Heart right ventricle (tissue), 16 donors: ENCODE measurements at regions not wholly inside any gene's neighbourhood (a gene's known extent, or its start where the extent isn't known, plus 50 kb on each side); places are given as distances from the start of the nearest gene placed in this dataset.

Experiments used
- ATAC-seq, 8 donors: fragments of 200-7000 bp; cut with Tn5 transposase; one replicate each; pipeline ENCODE4 v1.9.1; 2020; ENCODE audit warnings: mild to moderate bottlenecking in 8 of 8, moderate library complexity in 8 of 8, moderate number of reproducible peaks in 1 of 8
- DNase-seq, 2 donors: peaks; one replicate each; pipeline ENCODE4 v3.0.0-alpha.2; 2020
- H3K27ac ChIP-seq, 10 donors: fragments of 200-600 bp; sonication (generic) in 2 of 10; one replicate each; pipeline versions ENCODE4 v1.5.0 to v1.8.0; 2020 to 2022; ENCODE audit warnings: mild to moderate bottlenecking in 3 of 10
- H3K27me3 ChIP-seq, 7 donors: fragments of 200-600 bp; one replicate each; pipeline ENCODE4 v1.8.0; 2021 to 2022; ENCODE audit warnings: mild to moderate bottlenecking in 2 of 7
- H3K36me3 ChIP-seq, 9 donors: fragments of 200-600 bp; sonication (generic) in 1 of 9; one replicate each; pipeline versions ENCODE4 v1.5.0 to v1.8.0; 2020 to 2022; ENCODE audit warnings: mild to moderate bottlenecking in 2 of 9
- H3K4me1 ChIP-seq, 9 donors: fragments of 200-600 bp; sonication (generic) in 1 of 9; one replicate each; pipeline versions ENCODE4 v1.5.0 to v1.8.0; 2020 to 2022; ENCODE audit warnings: mild to moderate bottlenecking in 4 of 9
- H3K4me3 ChIP-seq, 10 donors: fragments of 200-600 bp; sonication (generic) in 2 of 10; one replicate each; pipeline versions ENCODE4 v1.5.0 to v1.8.0; 2020 to 2022; ENCODE audit warnings: mild to moderate bottlenecking in 7 of 10, moderate library complexity in 2 of 10
- H3K9me3 ChIP-seq, 11 donors: fragments of 200-600 bp in 10 of 11; sonication (generic) in 2 of 11; one replicate each; pipeline versions ENCODE4 v1.5.0 to v1.8.0; 2013 to 2022; ENCODE audit warnings: mild to moderate bottlenecking in 2 of 11, control low read depth in 1 of 11, moderate library complexity in 1 of 11
- WGBS, 2 donors: extraction: QIAGEN DNeasy Blood & Tissue Kit; methylation state at CpG; one replicate each; pipeline ENCODE4 v1.1.7; 2013; ENCODE audit warnings: inconsistent platforms in 1 of 2; 5-methylcytosine and 5-hydroxymethylcytosine counted together
- intact Hi-C, 10 donors: fragments of 100-400 bp; cut with DNase I; formaldehyde crosslinking; loops; one replicate each; pipeline versions ENCODE4 v1.11.1 to v1.14.2; 2022
- TF ChIP-seq, protein P1 (sequence below), 9 donors: fragments of 200-600 bp; sonication (generic) in 2 of 9; IDR thresholded peaks; one replicate each; pipeline versions ENCODE4 v1.5.0 to v1.8.0; 2021 to 2022; ENCODE audit warnings: antibody characterized with exemption in 9 of 9, mild to moderate bottlenecking in 5 of 9, moderate library complexity in 1 of 9
- donor health status: Arrhythmogenic right ventricular cardiomyopathy.
- donor health status: ischemic (EF 13 %, LVEDD 7.1; RV severe dilation, severe dysfunction).
- donor health status: healthy with polysubstance abuse.
- donor health status: DM: no; HTN: yes; CAD: no.
- donor health status: DM: no; HTN: no; CAD: no.
- donor health status: ischemic (EF 25% LVEDD 6.9; RV normal size, moderate dysfunction).
- donor health status: ischemic (EF 25% LVEDD 5.7; RV mildly dilated, moderate dysfunction).
- donor health status: healthy.
- donor health status: DM: yes; HTN: yes; CAD: no.
- donor health status: Ischemic cardiomyopathy.
- donor health status: ischemic (EF 35%, LVEDD 5.7; RV mildly dilated, moderate dysfunction).
- donor health status: nonischemic (EF 11% LVEDD 7.7; RV severe dilation, severe dysfunction).
- donor health status: DM: yes; HTN: yes; CAD: no.
- donor health status: PGD.
- donor health status: ischemic (EF 29% LVEDD 5.4; RV normal size, mild dysfunction).
- donor health status: nonischemic (EF 23%, LVEDD 6.1; RV moderate dilation, normal function).

DNA sequence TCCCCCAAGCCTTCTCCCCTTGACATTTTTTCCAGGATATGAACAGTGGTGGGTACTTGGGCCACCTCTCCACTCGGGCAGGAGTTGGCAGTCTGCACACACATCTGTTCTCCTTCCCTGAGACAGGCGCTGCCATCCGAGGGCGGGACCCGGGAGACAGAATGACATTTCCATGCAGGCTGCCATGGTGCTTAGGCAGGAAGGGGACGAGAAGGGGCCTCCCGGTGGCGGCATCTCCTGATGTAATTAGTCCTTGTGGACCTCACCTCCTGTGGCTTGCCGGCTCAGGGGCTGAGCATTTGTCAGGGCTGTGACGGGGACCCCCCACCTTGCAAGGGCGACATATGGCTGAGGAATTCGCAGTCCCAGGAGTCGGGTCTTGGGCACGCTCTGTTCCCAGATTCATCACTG, 197.2 kb downstream of the FOXL1 start:
- no peaks in the 10 kb centered on the region for H3K36me3 ChIP-seq
- H3K4me3 ChIP-seq: no peak overlapping the region
- peaks cover 0 to 7% (median 0%) of the 10 kb centered on the region in 9 donors for H3K4me1 ChIP-seq
- 36 to 43% methylated on average over 14 of the region's 14 CpGs for WGBS, 2 donors
- H3K27me3 ChIP-seq: peaks cover 4 to 42% (median 29%) of the 10 kb centered on the region in 7 donors
- DNase-seq (no peak), ATAC-seq (no peak)
- H3K27ac ChIP-seq: no peak overlapping the region
- intact Hi-C loops: no loop called here
- TF ChIP-seq, protein P1, sequence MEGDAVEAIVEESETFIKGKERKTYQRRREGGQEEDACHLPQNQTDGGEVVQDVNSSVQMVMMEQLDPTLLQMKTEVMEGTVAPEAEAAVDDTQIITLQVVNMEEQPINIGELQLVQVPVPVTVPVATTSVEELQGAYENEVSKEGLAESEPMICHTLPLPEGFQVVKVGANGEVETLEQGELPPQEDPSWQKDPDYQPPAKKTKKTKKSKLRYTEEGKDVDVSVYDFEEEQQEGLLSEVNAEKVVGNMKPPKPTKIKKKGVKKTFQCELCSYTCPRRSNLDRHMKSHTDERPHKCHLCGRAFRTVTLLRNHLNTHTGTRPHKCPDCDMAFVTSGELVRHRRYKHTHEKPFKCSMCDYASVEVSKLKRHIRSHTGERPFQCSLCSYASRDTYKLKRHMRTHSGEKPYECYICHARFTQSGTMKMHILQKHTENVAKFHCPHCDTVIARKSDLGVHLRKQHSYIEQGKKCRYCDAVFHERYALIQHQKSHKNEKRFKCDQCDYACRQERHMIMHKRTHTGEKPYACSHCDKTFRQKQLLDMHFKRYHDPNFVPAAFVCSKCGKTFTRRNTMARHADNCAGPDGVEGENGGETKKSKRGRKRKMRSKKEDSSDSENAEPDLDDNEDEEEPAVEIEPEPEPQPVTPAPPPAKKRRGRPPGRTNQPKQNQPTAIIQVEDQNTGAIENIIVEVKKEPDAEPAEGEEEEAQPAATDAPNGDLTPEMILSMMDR (IDR thresholded peaks at IDR 0.05): no peak
- no peaks in the 10 kb centered on the region for H3K9me3 ChIP-seq

DNA sequence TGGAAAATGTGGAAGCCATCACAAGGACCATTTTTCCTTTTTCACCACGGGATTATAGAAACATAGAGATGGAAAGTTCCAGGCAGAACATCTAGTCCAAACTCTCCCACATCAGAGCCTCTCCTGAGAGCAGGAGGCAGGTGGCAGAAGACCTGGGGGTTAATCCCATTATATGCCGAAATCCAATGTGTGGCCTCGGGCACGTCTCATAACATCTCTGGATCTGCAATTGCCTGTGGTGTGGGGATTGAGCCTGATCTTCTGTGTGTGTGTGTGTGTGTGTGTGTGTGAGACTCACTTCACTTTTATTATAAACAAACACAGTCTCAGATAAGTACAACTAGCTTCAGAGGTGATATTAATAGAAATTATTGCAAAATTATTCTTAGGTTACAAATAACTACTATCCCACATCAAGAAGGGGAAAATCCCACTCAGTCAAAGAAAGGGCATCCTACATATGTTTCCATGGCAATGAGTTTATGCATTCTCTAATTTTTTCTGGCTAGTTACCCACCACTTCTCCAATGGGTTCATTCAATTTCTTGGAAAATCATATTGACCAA, 199.1 kb downstream of the FOXL1 start:
- H3K9me3 ChIP-seq: no peaks in the 10 kb centered on the region
- no peaks in the 10 kb centered on the region for H3K36me3 ChIP-seq
- WGBS, 2 donors: 66 to 79% methylated on average over 4 of the region's 4 CpGs
- intact Hi-C loops: no loop called here
- TF ChIP-seq, protein P1 (IDR thresholded peaks at IDR 0.05): no peak
- peaks cover 0 to 2% (median 0%) of the 10 kb centered on the region in 9 donors for H3K4me1 ChIP-seq
- no peak overlapping the region for H3K27ac ChIP-seq
- peaks cover 4 to 44% (median 24%) of the 10 kb centered on the region in 7 donors for H3K27me3 ChIP-seq
- ATAC-seq (no peak), DNase-seq (no peak)
- no peak overlapping the region for H3K4me3 ChIP-seq

DNA sequence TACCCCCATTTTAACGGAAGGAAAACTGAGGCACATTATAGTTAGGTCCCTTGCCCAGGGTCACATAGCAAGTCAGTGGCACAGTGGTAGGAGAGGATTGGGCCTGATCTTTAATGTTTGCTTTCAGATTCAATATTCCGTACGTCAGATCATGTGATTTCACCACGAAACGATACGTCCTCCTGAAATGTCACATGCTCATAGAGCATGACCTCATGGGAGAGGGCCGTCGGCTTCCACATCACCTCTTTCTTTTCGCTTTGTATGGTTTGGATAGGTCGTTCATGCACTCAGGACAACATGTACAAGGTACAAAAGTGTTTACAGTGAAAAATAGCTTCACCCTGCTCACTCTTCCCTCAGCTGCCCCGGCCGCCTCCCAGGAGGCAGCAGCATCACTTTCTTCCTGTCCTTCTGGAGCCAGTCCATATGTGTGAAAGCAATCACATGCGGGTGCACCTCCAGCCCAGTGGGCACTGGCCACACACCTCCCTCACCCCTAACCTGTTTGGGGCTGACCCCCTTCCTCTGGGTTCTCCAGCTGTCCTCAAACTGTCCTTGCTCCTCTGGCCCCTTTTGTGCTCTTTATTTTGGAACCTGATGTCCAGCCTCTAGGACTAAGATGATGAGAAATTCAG, 199.9 kb downstream of the FOXL1 start:
- intact Hi-C loops: no loop called here
- Histone ChIP-seq H3K27me3 (peaks cover 4 to 44% (median 24%) of the 10 kb centered on the region in 7 donors), H3K4me1 (no peaks in the 10 kb centered on the region), H3K36me3 (no peaks in the 10 kb centered on the region), H3K27ac (no peak overlapping the region), H3K4me3 (no peak overlapping the region), H3K9me3 (no peaks in the 10 kb centered on the region)
- ATAC-seq: no peak
- TF ChIP-seq, protein P1 (IDR thresholded peaks at IDR 0.05): no peak
- no peak for DNase-seq
- WGBS, 2 donors: 77 to 79% methylated on average over 13 of the region's 13 CpGs

DNA sequence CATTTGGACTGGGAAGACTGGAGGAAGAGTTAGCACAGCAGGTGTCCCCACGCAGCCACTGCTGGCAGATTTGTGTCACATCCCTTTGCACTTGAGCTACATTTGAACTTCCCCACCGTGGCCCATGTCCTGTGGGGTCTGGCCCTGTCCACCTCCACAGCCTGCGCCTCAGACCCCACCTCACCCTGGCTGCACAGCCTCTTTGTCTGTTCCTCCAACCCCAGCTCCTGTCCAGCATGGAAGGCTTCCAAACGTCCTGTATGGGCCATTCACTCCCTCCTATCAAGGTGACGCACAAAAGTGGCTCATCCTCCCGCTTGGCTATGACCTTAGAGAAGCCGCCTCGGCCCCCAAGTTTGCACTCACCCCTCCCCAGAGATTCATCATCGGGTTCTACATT, 200.6 kb downstream of the FOXL1 start:
- Histone ChIP-seq H3K9me3 (no peaks in the 10 kb centered on the region), H3K4me1 (no peaks in the 10 kb centered on the region), H3K27me3 (peaks cover 4 to 44% (median 24%) of the 10 kb centered on the region in 7 donors), H3K27ac (no peak overlapping the region), H3K4me3 (no peak overlapping the region), H3K36me3 (no peaks in the 10 kb centered on the region)
- ATAC-seq (no peak), DNase-seq (no peak)
- intact Hi-C loops: no loop called here
- TF ChIP-seq, protein P1 (IDR thresholded peaks at IDR 0.05): no peak
- WGBS, 2 donors: 77 to 78% methylated on average over 9 of the region's 9 CpGs
